ENCODE measurements at regions not wholly inside any gene's neighbourhood (a gene's known extent, or its start where the extent isn't known, plus 50 kb on each side); places are given as distances from the start of the nearest gene placed in this dataset.

DNA sequence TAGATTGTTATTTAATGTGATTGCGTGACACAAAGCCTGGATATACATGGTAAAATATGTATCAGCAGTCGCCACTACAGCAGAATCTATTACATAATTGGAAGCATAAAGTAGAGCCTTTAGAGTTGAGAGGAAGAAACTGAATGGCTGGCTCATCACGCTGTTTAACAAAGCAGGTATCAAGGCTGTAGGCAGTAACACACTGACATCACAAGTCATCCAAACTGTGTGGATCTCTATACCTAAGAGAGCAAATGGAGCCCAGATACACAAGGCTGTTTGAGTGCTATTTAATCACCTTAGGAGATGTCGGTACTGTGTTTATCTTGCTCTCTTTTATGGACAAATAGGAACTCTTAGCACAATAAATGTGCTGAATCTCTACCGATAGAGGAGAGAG, 864.4 kb downstream of the VGLL3 start:
- TF ChIP-seq POLR2A (IDR thresholded peaks at IDR 0.05): no peak
- TF ChIP-seq, protein P1, sequence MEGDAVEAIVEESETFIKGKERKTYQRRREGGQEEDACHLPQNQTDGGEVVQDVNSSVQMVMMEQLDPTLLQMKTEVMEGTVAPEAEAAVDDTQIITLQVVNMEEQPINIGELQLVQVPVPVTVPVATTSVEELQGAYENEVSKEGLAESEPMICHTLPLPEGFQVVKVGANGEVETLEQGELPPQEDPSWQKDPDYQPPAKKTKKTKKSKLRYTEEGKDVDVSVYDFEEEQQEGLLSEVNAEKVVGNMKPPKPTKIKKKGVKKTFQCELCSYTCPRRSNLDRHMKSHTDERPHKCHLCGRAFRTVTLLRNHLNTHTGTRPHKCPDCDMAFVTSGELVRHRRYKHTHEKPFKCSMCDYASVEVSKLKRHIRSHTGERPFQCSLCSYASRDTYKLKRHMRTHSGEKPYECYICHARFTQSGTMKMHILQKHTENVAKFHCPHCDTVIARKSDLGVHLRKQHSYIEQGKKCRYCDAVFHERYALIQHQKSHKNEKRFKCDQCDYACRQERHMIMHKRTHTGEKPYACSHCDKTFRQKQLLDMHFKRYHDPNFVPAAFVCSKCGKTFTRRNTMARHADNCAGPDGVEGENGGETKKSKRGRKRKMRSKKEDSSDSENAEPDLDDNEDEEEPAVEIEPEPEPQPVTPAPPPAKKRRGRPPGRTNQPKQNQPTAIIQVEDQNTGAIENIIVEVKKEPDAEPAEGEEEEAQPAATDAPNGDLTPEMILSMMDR (IDR thresholded peaks at IDR 0.05): no peak

All from lower leg skin (tissue), 3 donors.